ENCODE measurements at regions not wholly inside any gene's neighbourhood (a gene's known extent, or its start where the extent isn't known, plus 50 kb on each side); places are given as distances from the start of the nearest gene placed in this dataset.

DNA sequence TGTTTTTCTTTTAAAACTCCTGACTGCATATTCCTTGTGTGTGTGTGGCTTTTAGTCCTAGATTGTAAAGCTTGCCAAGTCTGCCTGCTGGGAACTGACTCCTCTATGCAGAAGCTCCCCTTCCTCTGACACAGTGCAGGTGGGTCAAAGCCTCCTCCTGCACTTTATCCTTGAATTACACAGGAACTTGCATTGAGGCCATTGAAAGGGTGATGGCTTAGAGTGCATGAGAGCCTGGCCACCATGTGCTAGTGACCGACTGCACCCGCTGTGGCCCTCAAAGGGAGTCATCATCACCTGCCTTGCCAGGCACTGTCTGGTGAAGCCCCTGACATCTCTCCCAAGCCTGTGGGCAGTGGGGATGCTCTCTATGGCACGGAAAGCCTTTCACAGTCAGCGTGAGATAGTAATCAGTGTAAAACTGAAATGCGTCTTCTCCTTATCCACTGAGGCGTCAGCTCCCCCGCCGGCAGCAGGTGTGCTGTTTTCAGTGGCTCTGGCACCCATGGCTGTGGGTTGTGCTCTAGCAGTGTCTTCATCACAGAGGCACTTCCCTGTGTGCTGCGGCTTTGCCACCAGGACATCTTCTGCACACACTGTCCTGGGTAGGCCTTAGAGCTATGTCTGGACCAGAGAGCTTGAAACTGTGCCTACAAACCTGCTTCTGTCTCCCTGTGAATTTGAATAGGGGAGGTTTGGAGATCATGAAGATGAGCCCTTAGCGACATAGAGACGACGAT lies 87.9 kb downstream of the THBS2 start:
- DNase-seq (ENCODE audit: low spot score): no peak

DNA sequence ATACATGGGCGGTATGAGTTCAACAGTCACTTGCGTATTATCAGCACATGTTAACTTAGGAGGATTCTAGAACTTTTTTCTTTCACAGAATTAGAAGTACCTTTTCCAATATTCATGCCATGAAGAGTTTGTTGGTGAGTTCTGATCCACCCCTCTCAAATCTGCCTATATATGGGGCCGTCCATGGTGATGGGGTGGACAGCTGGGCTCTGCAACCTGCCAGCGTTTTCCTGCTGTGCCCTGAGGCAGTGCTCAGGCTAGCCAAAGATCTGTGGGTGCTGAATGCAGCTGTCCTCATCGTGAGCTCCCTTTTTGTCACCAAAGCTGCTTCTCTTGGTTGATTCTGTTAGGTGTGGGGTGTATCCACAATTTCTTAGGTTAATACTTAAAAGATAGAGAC lies 88.7 kb downstream of the THBS2 start:
- DNase-seq (ENCODE audit: low spot score): no peak

DNA sequence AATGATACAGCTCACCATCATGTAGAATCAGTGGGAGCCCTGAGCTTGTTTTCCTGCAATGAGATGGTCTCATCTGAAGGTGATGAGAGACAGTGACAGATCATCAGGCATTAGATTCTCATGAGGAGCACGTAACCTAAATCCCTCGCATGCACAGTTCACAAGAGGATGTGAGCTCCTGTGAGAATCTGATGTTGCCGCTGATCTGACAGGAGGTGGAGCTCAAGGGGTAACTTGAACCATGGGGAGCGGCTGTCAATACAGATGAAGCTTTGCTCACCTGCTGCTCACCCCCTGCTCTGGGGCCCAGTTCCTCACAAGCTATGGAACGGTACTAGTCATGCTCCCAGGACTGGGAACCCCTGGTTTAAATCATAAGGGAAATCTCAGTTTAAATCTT lies 89.2 kb downstream of the THBS2 start:
- no peak for DNase-seq (ENCODE audit: low spot score)

DNA sequence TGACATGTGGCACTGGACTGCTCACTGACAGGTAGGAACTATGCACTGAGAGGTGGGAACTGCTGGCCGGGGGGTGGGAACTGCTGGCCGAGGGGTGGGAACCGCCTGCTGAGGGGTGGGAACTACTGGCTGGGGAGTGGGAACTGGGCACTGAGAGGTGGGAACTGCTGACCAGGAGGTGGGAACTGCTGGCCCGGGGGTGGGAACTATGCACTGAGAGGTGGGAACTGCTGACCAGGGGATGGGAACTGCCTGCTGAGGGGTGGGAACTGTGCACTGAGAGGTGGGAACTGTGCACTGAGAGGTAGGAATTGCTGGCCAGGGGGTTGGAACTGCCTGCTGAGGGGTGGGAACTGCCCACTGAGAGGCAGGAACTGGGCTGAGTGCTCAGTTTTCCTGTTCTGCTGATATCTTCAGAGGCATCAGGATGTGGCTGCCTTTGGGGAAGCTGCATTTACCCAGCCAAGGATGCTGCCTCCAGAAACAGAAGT lies 90.2 kb downstream of the THBS2 start:
- DNase-seq (ENCODE audit: low spot score): no peak

DNA sequence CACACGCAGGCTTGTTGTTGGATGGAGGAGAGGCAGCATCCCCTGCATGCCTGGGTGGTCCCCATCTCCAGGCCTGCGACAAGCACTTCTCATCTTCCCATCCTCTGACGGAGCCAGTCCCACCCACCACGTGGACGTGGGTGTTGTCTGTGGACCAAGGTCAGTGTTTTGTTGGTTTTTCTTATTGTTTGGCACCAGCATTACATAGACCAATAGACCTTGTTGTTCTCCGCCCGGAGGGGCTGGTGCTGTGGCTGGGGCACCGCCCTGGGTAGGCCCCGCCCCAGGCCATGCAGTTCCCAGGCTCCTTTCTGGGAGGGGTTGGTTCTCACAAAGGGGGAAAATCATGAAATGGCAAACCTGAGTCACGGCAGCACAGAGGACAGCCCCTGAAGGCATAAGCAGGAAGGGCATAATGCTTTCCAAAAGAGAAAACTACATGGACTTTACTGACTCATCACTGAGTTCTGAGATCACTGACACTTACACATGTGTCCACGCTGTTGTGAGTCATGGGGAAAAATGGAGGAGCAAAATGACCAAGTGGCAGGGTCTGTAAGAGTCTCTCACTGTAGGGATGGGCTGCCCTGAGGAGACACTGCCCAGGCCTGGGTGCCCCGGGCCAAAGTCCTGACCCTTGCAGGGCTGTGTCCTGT lies 90.8 kb downstream of the THBS2 start:
- DNase-seq (ENCODE audit: low spot score): peak; percentile 1

DNA sequence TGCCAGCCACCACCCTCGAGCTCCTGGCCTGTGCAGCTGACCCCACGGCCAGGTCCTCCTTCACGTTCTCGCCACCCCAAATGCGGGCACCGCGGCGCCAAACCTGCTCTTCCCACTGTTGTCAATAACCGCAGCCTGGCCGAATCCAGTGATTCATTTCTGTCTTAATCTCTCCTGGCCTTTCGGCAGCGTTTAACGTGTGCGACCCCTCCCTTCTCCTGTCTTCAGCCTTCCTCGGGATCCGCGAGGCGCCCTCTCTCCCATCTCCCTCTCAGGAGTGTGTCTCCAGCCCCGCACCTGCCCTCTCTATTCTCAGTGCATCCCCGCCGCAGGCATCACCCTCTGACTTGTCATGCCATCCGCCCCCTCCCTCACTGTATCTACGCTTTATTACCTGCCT lies 91.4 kb downstream of the THBS2 start:
- DNase-seq (ENCODE audit: low spot score): no peak

DNA sequence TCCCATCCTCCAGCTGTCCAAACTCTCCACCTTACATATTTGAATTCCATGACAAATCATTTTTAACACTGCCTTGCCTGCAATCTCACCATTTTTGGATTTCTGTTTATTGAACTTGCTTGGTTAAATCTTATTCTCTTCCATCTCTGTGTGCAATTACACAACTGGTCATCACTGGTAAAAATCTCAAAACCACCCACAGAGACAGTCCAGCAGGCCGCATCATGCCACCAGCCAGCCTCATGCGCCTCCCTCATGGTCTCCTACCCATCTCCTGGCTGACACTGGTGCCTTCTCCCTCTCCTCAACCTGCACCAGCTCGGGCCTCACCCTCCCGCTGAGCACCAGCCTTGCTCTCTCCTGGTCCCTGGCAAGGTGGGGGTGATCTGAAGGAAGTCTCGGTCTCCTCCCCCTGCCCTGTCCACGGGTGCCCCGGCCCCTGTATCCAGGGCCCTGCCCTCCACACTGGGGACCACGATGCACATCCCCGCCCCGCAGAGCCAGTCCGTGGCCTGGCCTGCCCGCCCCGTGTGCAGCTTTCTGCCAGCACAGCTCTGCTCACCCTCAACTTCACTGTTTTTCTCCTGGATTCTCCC lies 92.0 kb downstream of the THBS2 start:
- no peak for DNase-seq (ENCODE audit: low spot score)

DNA sequence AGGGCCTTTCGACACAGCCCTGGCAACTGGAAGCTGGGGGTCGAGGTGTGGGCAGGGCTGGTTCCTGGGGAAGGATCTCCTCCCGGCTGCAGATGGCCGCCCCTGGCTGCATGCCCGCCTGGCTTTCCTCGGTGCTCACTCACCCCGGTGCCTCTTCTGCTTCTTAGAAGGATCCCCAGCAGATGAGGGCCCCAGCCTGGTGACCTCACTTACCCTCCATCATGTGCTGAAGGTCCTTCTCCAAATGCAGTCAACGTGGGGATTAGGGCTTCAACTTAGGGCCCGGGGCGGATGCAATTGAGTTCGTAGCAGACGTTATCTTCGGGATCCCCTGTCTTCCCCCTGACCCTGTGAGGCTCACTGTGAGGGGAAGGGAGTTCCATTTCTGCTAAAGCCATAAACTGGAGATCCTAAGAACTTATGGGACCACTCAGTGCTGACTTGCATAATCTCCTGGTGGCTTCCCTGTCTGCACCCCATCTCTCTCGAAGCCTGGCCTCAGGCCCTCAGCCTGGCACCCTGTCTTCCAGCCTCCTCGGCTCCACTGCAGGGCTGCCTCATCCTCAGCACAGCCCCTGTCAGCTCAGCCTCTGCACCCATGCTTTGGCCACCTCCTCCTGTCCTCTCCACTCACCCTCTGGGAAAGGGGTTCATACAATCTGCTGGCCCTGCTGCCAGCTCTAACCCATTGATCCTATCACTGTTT lies 92.6 kb downstream of the THBS2 start:
- DNase-seq (ENCODE audit: low spot score): no peak

DNA sequence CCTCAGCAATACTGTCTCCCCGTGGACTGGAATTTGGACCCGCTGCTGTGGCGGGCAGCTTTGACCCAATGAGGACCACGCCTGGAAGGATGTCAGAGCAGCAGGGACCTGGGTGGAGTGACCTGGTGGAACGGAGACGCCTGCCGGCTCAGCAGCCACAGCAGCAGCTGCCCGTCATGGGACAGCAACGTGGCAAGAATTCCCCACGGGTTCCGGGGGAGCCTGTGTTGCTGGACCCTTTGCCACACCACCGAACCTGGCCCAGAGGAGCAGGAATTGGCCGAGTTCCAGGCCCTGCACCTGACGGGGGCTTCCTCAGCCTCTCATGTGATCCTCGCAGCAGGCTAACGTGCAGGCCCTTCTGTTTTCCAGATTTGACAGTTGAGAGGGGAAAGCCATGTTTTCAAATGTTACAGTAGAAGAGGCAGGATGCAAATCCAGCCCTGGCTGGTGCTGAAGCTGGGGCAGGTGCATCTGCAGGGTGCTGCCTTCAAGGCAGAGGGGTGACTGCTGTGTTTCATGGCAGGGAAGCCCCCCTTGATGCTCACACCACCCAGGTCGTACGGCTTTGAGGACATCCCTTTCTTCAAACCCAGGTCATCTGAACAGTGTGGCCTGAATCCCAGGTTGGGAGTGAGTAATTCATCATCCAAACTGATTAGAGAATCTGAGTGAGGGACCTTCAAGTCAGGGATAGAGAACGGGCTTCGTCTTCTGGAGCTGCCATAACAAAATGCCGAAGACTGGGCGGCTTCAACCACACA lies 93.4 kb downstream of the THBS2 start:
- DNase-seq (ENCODE audit: low spot score): no peak

DNA sequence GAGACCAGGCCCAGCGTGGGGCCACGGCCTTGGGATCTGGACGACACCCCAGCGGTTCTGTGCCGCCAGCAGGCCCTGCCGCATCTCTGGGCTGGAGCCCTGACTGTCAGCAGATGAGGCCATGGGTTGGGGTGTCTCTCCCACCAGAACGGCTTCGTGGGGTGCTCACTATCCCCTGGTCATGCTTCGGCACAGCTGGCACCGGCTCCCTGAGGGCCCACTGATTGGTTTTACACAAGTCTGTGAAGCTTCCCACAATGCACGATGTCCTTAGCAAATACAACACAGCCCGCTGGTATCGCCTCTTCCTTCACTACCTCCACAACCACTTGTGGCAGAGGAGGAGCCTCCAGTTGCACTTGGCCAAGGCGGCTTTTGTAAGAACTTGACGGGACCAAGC lies 94.3 kb downstream of the THBS2 start:
- DNase-seq (ENCODE audit: low spot score): no peak

DNA sequence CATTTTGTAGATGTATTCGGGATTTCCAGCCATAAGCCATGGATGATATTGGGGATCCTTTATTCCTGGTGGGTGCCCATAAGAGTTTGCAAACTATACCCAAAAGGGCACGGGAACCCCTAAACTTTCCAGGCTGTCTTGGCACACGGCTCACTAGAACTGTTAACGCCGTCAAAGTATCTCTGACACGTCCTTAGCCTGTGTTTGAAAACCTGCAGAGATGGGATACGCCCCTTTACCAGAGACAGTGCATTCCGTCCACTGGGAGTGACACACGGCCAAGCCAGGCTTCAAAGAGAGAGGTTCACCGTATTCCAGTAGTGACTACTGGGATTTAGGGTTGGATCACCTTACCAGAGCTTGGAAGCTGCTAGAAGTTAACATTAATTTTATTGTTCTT lies 95.0 kb downstream of the THBS2 start:
- no peak for DNase-seq (ENCODE audit: low spot score)

DNA sequence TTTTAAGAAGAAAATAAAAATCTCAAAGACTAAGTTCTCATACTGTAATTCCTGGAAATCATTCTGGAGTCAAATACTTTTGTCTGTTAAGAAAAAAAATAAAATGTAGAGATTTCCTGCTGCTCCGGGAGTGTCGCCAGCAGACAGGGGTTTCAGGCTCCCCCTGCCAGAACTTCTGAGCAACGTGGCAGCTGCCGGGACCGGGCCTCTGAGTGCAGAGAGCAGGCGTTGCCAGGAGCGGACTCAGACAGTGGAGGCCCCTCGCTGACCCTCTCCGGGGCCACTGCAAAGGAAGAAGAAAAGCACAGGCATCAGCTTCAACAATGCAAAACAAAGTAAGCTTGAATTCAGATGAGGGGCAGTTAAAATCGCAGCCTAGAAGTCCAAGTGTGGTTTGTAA lies 95.5 kb downstream of the THBS2 start:
- no peak for DNase-seq (ENCODE audit: low spot score)

DNA sequence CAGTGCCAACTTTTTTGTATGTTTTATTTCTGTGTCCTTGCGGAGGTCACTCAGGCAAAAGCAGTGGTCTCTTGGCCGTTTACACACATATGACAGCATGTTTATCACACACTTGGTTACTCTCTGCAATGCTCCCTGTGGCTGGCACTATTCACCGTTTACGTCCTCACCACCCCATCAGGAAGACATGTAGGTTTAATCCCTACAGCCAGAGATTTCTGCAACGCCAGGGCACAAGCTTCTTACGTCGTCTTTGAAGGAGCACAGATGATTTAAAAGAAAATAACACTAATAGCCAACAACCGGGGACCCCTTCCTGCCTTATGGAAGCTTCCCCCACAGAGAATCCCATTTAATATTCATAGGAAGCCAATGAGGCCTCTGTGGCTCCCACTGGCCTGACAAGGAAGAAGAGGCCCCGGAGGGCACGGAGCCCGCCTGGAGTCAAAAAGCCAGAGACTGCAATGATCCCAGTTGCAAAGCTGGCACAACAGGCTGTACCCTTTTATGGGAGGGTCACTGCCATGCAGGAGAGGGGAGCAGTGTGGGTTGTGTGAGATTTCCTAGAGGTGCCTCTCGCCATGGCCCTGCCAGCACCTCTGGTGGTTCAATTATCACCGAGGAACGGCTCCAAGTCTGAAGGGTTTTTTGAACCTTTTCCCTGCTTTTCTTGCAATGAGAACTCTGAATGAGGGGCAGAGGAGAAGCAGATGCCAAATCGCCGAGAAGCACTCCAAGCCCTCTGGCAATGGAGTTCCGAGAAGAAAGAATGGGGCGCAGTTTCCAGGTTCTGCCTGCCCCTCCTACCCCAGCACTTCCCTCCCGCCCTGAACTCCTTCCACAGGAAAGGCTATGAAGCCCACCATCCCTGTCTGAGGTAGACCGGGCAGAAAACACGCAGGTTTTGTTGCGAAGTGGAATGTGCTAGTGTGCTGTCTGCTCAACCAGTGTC lies 96.2 kb downstream of the THBS2 start:
- no peak for DNase-seq (ENCODE audit: low spot score)

DNA sequence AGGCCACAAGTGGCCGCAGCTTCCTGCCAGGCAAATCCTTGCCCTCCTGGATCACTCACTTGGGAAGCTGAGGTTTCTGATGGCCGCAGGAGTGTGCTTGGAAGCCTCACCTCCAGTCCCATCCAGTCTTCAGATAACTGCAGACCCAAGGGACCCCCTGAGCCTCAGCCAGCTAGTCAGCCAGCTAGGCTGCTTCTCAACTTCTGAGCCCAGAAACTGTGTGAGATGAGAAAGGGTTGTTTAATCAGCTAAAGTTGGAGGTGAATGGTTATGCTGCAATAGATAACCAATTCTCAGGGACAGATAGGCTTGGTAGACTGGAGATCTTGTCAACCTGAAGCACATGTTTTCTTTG lies 96.9 kb downstream of the THBS2 start:
- DNase-seq (ENCODE audit: low spot score): no peak

DNA sequence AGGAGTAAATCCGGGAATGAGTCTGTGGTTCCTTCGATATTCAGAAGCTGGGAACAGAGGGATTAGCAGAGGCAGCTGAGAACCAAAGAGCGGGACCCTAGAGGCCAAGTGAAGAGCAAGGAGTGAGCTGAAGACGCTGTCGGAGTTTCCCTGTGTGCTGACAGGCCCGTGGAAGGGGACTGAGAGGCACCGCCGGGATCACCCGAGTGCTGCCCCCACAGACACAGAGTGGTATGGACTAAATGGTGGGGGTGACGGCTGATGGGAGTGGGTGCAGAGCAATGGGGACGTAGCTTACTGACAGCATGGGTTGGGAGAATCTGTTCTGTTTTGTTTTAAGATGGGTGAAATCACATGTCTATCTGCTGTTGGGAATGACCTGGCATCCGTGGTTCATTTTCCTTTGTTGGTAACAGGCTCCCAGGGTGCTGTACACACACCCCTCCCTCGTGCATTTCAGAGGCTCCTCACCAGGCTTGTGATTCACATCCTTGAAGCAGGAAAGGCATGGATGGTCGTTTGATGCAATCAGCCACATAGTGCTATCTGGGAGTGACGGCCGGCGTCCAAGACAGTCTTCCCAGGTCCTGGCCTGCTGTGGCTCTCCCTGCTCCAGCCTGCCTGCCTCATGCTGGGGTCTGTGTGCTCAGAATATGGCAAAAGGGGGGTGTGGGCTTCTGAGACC lies 97.4 kb downstream of the THBS2 start:
- DNase-seq (ENCODE audit: low spot score): no peak

DNA sequence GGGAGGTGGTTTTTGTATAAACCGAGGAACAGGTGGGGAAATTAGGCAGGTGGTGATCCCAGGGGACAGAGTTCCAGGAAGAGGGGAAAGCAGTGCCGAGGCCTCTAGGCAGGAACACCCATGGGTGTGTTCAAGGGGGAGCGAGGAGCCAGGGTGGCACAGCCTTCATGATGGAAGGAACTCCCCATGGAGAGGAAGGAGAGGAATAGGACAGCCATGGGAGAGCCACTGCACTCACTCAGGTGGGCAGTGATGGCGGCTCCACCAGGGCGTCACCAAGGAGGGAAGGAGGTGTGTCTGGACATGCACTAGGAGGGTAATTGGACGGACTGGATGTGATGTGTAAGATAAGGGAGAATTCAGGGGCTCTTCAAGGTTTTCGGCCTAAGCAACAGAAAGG lies 98.2 kb downstream of the THBS2 start:
- no peak for DNase-seq (ENCODE audit: low spot score)

DNA sequence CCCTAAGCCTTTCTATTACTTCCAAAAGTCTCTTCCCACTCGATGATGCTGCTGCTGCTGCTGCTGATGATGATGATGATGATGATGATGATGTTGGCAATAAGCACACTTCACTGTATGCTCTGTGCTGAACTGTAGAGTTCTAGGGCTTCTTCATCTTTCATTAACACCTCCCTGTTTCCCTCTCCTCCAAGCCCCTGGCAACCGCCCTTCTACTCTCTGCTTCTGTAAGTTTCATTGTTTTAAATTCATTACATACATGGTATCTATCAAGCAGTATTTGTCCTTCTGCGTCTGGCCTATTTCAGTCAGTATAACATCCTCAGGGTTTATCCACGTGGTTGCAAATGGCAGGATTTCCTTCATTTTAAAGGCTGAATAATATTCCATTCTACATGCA lies 100.2 kb downstream of the THBS2 start:
- no peak for DNase-seq (ENCODE audit: low spot score)

DNA sequence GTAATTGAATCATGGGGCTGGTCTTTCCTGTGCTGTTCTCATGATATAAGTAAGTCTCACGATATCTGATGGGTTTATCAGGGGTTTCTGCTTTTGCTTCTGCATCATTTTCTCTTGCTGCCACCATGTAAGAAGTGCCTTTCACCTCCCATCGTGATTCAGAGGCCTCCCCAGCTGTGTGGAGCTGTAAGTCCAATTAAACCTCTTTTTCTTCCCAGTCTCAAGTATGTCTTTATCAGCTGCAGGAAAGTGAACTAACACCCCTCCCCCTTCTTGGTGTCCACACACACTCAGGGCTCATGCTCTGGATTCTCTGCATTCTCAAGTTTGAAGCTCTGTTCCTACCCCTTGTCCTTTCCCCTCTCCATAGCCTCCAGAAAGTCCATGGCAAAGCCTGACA lies 107.1 kb downstream of the THBS2 start:
- no peak for DNase-seq (ENCODE audit: low spot score)

DNA sequence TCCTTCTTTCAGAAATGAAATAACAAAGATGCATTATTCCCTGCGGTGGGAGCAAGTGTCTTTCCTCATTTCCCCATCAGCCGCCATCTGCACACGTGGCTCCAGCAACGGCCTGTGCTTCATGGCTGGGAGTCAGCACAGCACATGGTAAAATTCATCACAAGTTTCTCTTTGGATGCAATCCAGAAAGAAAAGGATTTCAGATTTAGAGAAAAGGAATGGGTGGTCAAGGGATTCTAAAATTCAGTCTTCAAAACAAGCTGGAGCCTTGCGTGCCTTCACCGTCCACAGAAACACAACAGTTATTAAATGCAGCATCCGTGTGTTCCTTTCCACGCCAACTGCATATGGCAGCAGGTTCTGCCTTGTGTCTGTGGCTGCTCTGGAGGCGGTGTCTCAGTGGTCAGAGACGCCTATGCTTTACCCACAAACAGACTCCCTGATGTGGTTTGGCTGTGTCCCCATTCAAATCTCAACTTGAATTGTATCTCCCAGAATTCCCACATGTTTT lies 107.6 kb downstream of the THBS2 start:
- DNase-seq (ENCODE audit: low spot score): no peak

DNA sequence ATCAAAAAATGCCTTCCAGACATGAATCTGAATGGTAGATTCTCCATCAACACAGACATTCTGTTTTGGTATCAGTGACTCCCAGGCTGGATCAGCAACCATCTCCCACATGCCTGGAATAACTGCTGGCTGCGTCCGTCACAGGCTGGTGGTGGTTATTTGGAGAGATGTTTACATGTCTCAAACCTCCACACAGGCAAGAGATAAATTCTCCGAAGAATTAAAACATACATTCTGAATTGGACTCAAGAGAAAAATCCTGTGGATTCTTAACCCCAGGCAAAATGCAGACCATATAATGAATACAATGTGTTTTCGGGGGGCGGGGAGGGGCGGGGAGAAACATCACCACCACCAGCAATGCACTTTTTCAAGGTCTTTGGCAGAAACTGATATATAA lies 108.2 kb downstream of the THBS2 start:
- no peak for DNase-seq (ENCODE audit: low spot score)

Data from LoVo (cell line).